NCI-H1048 (cell line): ENCODE measurements at regions not wholly inside any gene's neighbourhood (a gene's known extent, or its start where the extent isn't known, plus 50 kb on each side); places are given as distances from the start of the nearest gene placed in this dataset.

Experiments used
- DNase-seq: peaks from one replicate; lab custom pipeline; 2025; lab: John Stamatoyannopoulos, UW

- DNase-seq, result no peak
Measured at GRCh38 chr22:27205492-27206373, 548.3 kb downstream of the MIAT start.

DNA sequence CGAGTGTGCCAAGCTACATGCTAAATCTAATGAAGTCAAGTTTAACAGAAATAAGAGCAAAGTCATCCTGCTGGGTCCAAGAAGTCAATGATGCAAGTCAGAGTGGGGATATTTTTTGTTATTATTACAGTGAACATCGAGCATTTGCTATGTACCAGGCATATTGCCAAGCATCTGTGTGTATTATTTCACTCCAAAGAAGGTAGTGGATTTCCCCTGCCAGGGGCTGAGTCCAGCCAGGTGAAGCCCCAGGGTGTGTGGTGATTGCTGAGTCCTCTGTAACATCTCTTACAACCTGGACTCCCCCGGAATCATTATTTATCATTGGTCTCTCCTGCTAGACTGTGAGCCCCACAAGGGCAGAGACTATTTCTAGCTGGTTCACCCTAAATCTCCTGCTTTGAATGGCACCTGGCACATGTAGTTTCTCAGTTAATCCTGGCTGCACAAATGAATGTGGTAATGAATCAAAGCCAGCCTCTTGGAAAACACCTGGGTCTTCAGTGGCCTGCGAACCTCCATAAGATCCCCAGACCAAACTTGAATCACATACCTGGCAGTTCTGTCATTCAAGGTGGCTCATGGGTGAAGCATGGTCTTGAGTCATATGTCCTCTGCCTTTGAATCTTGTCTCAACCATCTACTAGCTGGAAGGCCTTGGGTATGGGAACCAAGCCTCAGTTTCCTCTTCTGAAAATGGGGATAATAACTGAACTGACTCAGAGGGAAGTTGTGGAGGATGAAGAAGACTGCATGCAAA is 549.2 kb downstream of the MIAT start:
- no peak for DNase-seq

DNA sequence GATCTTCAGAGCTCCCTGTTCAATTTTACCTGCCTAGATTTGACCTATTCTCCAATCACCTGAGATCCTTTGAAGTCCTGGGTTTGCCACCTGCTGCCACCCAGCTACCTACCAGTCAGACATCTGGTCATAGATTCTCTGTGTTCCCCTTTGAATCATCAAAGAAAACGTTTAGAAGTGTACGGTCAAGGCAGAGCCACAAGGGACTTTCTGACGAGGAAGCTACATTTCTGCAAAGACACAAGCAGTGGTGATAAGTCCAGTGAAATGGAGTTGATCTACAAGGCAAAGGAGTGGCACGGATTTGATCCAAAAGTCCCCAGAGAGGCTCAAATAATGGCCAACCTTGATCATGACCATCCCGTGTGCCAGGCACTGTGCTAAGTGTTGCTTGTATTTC is 549.9 kb downstream of the MIAT start:
- no peak for DNase-seq

GRCh38 chr22:27207907-27208306 is 550.5 kb downstream of the MIAT start:
- DNase-seq, result no peak

GRCh38 chr22:27210111-27210730 is 552.8 kb downstream of the MIAT start:
- DNase-seq, result no peak

DNA sequence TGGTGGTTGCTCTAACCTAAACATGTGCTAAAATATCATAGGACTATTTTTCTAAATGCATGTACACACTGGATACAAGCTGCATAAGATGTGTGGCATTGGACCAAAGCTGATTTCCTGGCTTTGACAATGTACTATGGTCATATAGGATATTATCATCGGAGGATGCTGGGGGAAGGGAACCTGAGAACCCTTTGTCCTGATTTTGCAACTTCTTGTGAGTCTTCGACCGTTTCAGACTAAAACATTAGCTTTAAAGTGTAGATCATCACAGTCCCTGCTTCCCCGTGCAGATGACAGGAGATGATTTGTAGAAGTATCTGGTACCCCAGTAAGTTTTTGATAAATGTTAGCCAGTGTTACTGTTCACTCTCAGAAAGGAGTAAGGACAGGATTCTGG is 554.7 kb downstream of the MIAT start:
- no peak for DNase-seq

DNA sequence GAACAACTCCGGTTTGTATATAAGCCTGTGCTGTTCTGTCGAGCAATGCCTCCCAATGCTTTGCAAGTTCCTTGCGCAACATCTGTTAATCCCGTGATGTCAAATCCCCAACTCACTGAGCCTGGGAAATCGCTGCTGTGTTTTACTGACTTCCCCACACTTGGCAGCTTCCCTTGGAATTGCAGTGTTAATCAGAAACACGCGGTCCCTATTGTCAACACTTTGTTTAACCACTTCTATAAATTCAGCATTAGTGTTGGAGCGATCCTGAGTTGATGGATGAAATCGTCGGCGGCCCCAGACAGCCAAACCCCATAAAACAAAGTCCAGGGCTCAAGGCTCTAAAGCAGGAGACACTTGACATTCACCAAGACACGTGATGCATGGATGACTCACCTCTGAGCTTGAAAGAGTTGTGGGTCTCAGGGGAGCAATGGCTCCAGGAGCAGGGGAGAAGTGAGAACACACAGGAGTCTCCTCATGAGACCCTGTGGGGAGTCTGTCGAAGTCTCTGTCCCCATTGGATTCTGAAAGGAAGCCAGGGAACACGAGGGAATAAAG is 555.3 kb downstream of the MIAT start:
- DNase-seq, result no peak

- DNase-seq, result no peak
Measured at GRCh38 chr22:27213294-27213693, 555.9 kb downstream of the MIAT start.

GRCh38 chr22:27213766-27214581 is 556.6 kb downstream of the MIAT start:
- DNase-seq, result no peak

DNA sequence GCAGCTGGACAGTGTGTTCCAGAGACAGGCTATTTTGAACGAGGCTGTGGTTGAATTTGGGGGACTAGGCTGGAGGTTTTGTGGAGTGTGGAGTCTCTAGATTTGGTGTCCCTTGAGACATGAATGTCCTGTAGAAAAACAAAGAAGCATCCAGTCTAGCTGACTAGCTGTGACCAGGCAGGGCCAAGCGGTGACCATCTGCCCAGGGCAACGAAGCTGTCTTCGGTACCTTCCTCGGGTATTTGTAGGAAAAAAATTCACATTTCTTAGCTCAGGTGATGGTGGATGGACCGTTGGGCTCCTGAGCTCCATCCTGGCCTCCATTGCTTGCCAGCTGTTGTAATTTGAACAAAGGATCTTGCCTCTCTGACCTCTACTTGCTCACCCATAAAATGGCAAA is 557.3 kb downstream of the MIAT start:
- DNase-seq, result no peak

GRCh38 chr22:27215871-27216270 is 558.5 kb downstream of the MIAT start:
- no peak for DNase-seq

- DNase-seq, result no peak
Measured at GRCh38 chr22:27216444-27216843, 559.1 kb downstream of the MIAT start.

DNA sequence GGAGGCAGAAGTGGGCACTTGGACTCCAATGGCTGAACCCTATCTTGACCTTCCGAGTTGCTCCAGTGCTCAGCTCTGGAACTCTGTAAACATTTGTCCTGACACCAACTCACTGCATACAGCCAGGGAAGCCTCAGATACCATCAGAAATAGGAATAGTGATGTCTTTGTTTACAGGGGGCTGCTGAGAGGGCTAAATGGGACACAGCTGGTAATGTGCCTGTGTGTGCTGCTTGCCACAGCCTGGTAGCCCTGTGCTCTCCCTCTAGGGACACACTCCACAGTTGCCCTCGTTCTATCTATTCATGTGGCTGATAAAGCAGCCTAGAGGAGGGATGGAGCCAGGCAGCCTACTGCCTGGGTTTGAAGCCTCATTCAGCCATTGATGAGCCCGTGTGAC is 559.8 kb downstream of the MIAT start:
- DNase-seq, result no peak

- no peak for DNase-seq
Measured at GRCh38 chr22:27218012-27218920, 560.9 kb downstream of the MIAT start.

DNA sequence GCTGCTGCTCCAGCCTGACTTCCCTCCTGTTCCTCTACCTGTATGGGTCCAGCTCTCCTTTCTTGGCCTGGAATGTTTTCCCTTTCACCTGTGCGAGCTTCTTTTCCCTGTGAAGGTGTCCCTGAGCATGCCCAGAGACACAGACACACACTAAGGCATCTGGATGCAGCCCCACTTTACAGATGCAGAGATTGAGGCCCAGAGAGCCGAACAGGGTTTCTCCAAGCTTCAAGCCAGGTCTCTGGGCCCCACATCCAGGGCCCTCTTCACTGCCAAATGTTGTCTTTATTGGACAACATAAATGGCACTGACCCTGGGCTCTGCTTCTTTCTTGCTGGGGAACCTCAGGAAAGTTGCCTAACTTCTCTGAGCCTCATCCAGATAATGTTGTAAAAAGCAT is 561.6 kb downstream of the MIAT start:
- DNase-seq, result no peak

GRCh38 chr22:27220339-27220738 is 563.0 kb downstream of the MIAT start:
- DNase-seq, result no peak

DNA sequence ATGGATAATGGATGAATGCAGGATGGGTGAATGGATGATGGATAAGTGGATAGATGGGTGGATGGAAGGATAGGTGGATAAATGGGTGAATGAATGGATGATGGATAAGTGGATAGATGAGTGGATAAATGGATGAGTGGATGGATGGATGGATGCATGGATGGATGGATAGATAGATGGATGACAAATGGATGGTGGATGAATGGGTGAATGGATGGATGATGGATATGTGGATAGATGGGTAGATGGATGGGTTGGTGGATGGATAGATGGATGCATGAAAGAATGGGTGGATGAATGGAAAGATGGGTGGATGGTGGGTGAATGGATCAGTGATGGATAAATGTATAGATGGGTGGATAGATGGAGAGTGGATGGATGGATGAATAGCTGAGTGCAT is 564.8 kb downstream of the MIAT start:
- DNase-seq, result no peak

GRCh38 chr22:27223317-27224177 is 566.2 kb downstream of the MIAT start:
- no peak for DNase-seq

GRCh38 chr22:27224485-27225374 is 567.3 kb downstream of the MIAT start:
- no peak for DNase-seq
